Right lobe of liver (tissue), 4 donors: ENCODE measurements at regions not wholly inside any gene's neighbourhood (a gene's known extent, or its start where the extent isn't known, plus 50 kb on each side); places are given as distances from the start of the nearest gene placed in this dataset.

Experiments
- POLR2A ChIP-seq: fragments of 450-650 bp; IDR thresholded peaks from one replicate; pipeline ENCODE4 v1.6.1; 2017; ENCODE audit warnings: antibody characterized with exemption, mild to moderate bottlenecking
- TF ChIP-seq, protein P1 (sequence below), 4 donors: fragments of 200-600 bp in 3 of 4; fragments of 450-650 bp in 1 of 4; IDR thresholded peaks; one replicate each; pipeline versions ENCODE4 v1.5.1 to v1.8.0; 2016 to 2022; ENCODE audit warnings: antibody characterized with exemption in 4 of 4, mild to moderate bottlenecking in 2 of 4
- donor health status: DM: no; HTN: no; CAD: no.
- donor health status: DM: no; HTN: no; CAD: no.
- donor health status: DM: no; HTN: yes; CAD: no.

DNA sequence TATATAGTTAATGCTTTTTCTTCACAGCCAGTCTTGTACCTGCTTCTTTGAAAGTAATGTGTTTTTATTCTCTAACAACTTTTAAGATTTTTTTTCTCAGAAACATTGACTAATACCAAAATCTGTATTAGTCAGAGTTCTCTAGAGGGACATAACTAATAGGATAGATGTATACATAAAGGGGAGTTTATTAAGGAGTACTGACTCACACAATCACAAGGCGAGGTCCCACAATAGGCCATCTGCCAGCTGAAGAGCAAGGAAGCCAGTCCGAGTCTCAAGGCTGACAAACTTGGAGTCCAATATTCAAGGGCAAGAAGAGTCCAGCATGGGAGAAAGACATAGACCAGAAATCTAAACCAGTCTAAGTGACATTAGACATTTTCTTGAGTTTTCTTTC lies 140.0 kb downstream of the RAB38 start:
- TF ChIP-seq, protein P1, sequence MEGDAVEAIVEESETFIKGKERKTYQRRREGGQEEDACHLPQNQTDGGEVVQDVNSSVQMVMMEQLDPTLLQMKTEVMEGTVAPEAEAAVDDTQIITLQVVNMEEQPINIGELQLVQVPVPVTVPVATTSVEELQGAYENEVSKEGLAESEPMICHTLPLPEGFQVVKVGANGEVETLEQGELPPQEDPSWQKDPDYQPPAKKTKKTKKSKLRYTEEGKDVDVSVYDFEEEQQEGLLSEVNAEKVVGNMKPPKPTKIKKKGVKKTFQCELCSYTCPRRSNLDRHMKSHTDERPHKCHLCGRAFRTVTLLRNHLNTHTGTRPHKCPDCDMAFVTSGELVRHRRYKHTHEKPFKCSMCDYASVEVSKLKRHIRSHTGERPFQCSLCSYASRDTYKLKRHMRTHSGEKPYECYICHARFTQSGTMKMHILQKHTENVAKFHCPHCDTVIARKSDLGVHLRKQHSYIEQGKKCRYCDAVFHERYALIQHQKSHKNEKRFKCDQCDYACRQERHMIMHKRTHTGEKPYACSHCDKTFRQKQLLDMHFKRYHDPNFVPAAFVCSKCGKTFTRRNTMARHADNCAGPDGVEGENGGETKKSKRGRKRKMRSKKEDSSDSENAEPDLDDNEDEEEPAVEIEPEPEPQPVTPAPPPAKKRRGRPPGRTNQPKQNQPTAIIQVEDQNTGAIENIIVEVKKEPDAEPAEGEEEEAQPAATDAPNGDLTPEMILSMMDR (IDR thresholded peaks at IDR 0.05): no peak
- TF ChIP-seq POLR2A: no peak
